Neural progenitor cell (in vitro differentiated cells): ENCODE measurements at regions not wholly inside any gene's neighbourhood (a gene's known extent, or its start where the extent isn't known, plus 50 kb on each side); places are given as distances from the start of the nearest gene placed in this dataset.

Experiments
- DNase-seq: peaks from one replicate; pipeline ENCODE4 v3.0.0-alpha.2; 2016; ENCODE audit warnings: low spot score
- H2AFZ ChIP-seq: fragments of 200-600 bp; sonication (generic); replicated peaks from 2 replicates; pipeline ENCODE4 v1.6.1; 2016; ENCODE audit warnings: antibody characterized with exemption
- H3F3A ChIP-seq: fragments of 200-600 bp; sonication (generic); 2 replicates; pipeline ENCODE4 v1.6.1; 2016; ENCODE audit warnings: antibody characterized with exemption, low read depth
- H3K27ac ChIP-seq: fragments of 200-600 bp; sonication (generic); 2 replicates; pipeline ENCODE4 v1.5.1; 2016; ENCODE audit warnings: mild to moderate bottlenecking
- H3K27me3 ChIP-seq: fragments of 200-600 bp; sonication (generic); 2 replicates; pipeline ENCODE4 v1.6.1; 2016; ENCODE audit warnings: mild to moderate bottlenecking, moderate library complexity
- H3K36me3 ChIP-seq: fragments of 200-600 bp; sonication (generic); 2 replicates; pipeline ENCODE4 v1.5.1; 2016
- H3K4me1 ChIP-seq: fragments of 200-600 bp; sonication (generic); 2 replicates; pipeline ENCODE4 v1.6.1; 2016; ENCODE audit warnings: mixed run types
- H3K4me2 ChIP-seq: fragments of 200-600 bp; sonication (generic); 2 replicates; pipeline ENCODE4 v1.6.1; 2016
- H3K4me3 ChIP-seq: fragments of 200-600 bp; sonication (generic); 2 replicates; pipeline ENCODE4 v1.5.1; 2016
- H3K79me2 ChIP-seq: fragments of 200-600 bp; sonication (generic); 2 replicates; pipeline ENCODE4 v1.6.1; 2016; ENCODE audit warnings: low read depth
- H3K9ac ChIP-seq: fragments of 200-600 bp; sonication (generic); 2 replicates; pipeline ENCODE4 v1.6.1; 2016
- H3K9me3 ChIP-seq: fragments of 200-600 bp; sonication (generic); 2 replicates; pipeline ENCODE4 v1.5.1; 2016; ENCODE audit warnings: low read depth
- H4K20me1 ChIP-seq: fragments of 200-600 bp; sonication (generic); 2 replicates; pipeline ENCODE4 v1.6.1; 2016; ENCODE audit warnings: low read depth
- H3K27ac Mint-ChIP-seq: 3 replicates; pipeline ENCODE4 v1.8.0; 2021; ENCODE audit warnings: mixed read lengths
- H3K27me3 Mint-ChIP-seq: 2 replicates; pipeline ENCODE4 v1.8.0; 2022; ENCODE audit warnings: low read depth, mild to moderate bottlenecking, inconsistent platforms, moderate library complexity, mixed read lengths; ENCODE audit not compliant: insufficient read depth
- H3K36me3 Mint-ChIP-seq: 3 replicates; pipeline ENCODE4 v1.8.0; 2021; ENCODE audit warnings: mixed read lengths
- H3K4me1 Mint-ChIP-seq: 3 replicates; pipeline ENCODE4 v1.8.0; 2021; ENCODE audit warnings: mixed read lengths
- H3K4me3 Mint-ChIP-seq: 3 replicates; pipeline ENCODE4 v1.8.0; 2021; ENCODE audit warnings: mild to moderate bottlenecking, moderate library complexity, mixed read lengths
- H3K9me3 Mint-ChIP-seq: 3 replicates; pipeline ENCODE4 v1.8.0; 2020; ENCODE audit warnings: mixed read lengths
- EZH2 ChIP-seq: fragments of 200-600 bp; sonication (generic); IDR thresholded peaks from 2 replicates; pipeline ENCODE4 v1.6.1; 2017; ENCODE audit warnings: antibody characterized with exemption, mild to moderate bottlenecking, moderate library complexity
- EZH2phosphoT487 ChIP-seq: fragments of 200-600 bp; sonication (generic); IDR thresholded peaks from 2 replicates; pipeline ENCODE4 v1.6.1; 2017; ENCODE audit warnings: antibody characterized with exemption
- TF ChIP-seq, protein P1 (sequence below): fragments of 200-600 bp; sonication (generic); IDR thresholded peaks from 2 replicates; pipeline ENCODE4 v1.5.1; 2017; ENCODE audit warnings: antibody characterized with exemption, mild to moderate bottlenecking

DNA sequence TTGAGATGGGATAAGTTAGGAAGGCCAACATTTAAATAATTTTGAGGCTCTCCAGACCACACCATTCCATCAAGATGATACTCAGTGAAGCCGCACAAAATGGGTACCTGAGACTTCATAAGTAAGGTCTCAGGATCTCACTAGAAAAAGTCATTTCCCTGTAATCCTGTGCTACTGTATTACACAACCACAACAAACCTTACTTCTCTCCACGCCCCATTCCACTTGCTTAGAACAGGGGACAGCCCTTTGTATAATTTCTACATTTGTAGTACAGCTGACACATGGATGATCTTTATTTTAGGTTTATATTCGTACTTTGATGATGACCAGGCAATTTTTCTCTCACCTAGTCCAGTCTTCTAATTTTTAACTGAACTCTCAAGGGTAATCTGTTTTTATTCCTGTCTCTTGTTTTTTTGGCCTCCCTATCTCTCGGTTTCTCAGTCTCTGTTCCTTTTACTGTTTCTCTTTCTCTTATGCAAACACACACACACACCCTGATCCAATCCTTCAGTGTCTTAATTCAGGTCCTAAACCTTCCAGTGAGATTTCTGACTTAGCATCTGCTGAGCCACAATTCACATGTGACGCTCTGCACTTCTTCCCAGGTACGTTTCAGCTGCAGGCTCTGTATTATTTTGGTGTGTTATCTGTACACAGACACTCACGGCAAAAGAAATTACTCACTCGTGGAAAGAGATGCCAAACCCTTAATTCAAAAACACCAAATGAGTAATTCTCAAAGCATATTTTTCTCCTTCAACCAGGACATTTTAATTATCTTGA lies 223.2 kb upstream of the THBS1 start:
- Histone ChIP-seq H3K4me2 (no peak overlapping the region), H4K20me1 (no peaks in the 10 kb centered on the region), H3F3A (no peaks in the 10 kb centered on the region), H3K27ac (no peak overlapping the region), H3K27me3 (no peaks in the 10 kb centered on the region), H2AFZ (no peak overlapping the region), H3K4me1 (no peaks in the 10 kb centered on the region), H3K36me3 (no peaks in the 10 kb centered on the region), H3K9me3 (no peaks in the 10 kb centered on the region), H3K4me3 (no peak overlapping the region), H3K9ac (no peak overlapping the region), H3K79me2 (no peaks in the 10 kb centered on the region)
- no peak overlapping the region for H3K27ac Mint-ChIP-seq
- no peak for DNase-seq
- H3K27me3 Mint-ChIP-seq = no peaks in the 10 kb centered on the region
- H3K4me3 Mint-ChIP-seq = no peak overlapping the region
- no peaks in the 10 kb centered on the region for H3K36me3 Mint-ChIP-seq
- H3K9me3 Mint-ChIP-seq = no peaks in the 10 kb centered on the region
- TF ChIP-seq EZH2 (no peak), EZH2phosphoT487 (no peak)
- no peaks in the 10 kb centered on the region for H3K4me1 Mint-ChIP-seq

DNA sequence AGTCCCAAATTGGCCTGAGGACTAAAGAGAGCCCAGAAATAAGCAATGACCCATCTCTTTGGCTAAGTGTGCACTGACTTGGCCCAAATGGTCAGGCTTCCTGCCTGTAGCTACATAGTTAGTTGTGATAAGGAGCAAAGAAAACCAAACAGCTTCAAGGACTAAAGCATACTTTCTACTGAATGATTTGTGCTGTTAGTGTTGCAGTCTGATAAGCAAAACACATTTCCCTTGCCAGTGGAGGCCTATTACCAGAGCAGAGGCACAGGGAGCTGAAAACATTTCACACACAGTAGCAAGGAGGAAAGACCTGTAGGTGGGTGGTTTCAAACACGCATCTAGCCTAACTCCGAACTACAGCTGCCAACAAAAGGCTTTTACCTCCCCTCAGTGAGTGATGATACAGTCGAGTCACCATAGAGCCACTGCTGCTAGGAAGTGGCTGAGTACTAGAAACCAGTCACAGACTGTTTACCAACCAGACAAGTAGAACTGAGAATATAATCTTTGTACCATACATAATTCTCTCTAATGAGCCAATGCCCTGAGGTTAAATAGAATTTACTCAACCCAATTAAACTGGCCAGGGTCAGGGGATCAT lies 222.3 kb upstream of the THBS1 start:
- Histone ChIP-seq H3F3A (no peaks in the 10 kb centered on the region), H4K20me1 (no peaks in the 10 kb centered on the region), H3K9ac (no peak overlapping the region), H3K36me3 (no peaks in the 10 kb centered on the region), H3K4me2 (no peak overlapping the region), H3K4me3 (no peak overlapping the region), H3K27ac (no peak overlapping the region), H3K27me3 (no peaks in the 10 kb centered on the region), H2AFZ (peak overlapping the region; percentile 32), H3K9me3 (no peaks in the 10 kb centered on the region), H3K79me2 (no peaks in the 10 kb centered on the region), H3K4me1 (no peaks in the 10 kb centered on the region)
- Mint-ChIP-seq H3K27ac (no peak overlapping the region), H3K4me1 (no peaks in the 10 kb centered on the region), H3K36me3 (no peaks in the 10 kb centered on the region), H3K27me3 (no peaks in the 10 kb centered on the region), H3K4me3 (no peak overlapping the region), H3K9me3 (no peaks in the 10 kb centered on the region)
- TF ChIP-seq EZH2 (no peak), EZH2phosphoT487 (no peak)
- TF ChIP-seq, protein P1, sequence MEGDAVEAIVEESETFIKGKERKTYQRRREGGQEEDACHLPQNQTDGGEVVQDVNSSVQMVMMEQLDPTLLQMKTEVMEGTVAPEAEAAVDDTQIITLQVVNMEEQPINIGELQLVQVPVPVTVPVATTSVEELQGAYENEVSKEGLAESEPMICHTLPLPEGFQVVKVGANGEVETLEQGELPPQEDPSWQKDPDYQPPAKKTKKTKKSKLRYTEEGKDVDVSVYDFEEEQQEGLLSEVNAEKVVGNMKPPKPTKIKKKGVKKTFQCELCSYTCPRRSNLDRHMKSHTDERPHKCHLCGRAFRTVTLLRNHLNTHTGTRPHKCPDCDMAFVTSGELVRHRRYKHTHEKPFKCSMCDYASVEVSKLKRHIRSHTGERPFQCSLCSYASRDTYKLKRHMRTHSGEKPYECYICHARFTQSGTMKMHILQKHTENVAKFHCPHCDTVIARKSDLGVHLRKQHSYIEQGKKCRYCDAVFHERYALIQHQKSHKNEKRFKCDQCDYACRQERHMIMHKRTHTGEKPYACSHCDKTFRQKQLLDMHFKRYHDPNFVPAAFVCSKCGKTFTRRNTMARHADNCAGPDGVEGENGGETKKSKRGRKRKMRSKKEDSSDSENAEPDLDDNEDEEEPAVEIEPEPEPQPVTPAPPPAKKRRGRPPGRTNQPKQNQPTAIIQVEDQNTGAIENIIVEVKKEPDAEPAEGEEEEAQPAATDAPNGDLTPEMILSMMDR = no peak
- no peak for DNase-seq

DNA sequence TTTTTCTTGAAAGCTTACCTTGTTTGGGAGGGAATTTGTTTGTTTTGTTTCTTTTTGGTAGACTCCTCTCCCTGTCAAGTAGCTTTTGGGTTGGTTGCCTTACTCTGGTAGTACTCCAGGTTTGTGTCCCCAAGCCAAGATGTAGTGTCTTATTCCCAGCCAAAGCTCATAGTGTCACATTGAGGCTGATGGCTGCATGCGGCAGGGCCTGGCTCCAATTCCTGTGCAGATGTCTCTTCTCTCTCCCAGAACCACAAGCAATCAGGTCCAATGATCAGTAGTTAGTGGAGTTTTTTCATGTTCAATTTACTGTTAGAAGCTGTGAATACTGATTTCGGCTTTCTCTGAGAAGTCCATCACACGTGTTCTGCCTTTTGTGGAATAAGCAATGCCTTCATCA lies 221.1 kb upstream of the THBS1 start:
- no peaks in the 10 kb centered on the region for H3K79me2 ChIP-seq
- no peaks in the 10 kb centered on the region for H3K4me1 ChIP-seq
- H4K20me1 ChIP-seq = no peaks in the 10 kb centered on the region
- no peaks in the 10 kb centered on the region for H3K9me3 ChIP-seq
- H3K4me1 Mint-ChIP-seq = no peaks in the 10 kb centered on the region
- H3K27me3 Mint-ChIP-seq = no peaks in the 10 kb centered on the region
- no peak overlapping the region for H3K4me3 ChIP-seq
- H3F3A ChIP-seq = no peaks in the 10 kb centered on the region
- no peaks in the 10 kb centered on the region for H3K27me3 ChIP-seq
- TF ChIP-seq EZH2 = no peak
- TF ChIP-seq, protein P1 = no peak
- TF ChIP-seq EZH2phosphoT487 = no peak
- no peaks in the 10 kb centered on the region for H3K9me3 Mint-ChIP-seq
- H3K9ac ChIP-seq = no peak overlapping the region
- no peaks in the 10 kb centered on the region for H3K36me3 Mint-ChIP-seq
- no peak overlapping the region for H3K27ac ChIP-seq
- DNase-seq = no peak
- H3K4me3 Mint-ChIP-seq = no peak overlapping the region
- H3K36me3 ChIP-seq = no peaks in the 10 kb centered on the region
- H3K4me2 ChIP-seq = no peak overlapping the region
- H3K27ac Mint-ChIP-seq = no peak overlapping the region
- H2AFZ ChIP-seq = no peak overlapping the region

DNA sequence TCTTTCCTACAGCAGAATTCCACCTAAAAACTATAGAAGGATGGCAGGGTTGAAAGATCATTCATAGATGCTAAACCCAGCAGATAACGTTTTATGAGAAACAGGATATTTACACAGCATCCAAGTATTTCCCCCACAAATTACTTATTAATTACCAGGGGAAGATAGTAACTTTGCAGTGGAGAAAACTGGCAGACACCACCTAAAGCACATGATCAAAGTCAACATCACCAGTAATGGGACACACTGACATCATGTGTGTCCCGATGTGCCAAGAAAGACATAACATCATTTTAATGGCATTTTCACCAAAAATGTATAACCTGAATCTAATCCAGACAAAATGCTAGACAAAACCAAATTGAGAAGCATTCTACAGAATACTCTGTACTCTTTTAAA lies 220.4 kb upstream of the THBS1 start:
- Mint-ChIP-seq H3K9me3 (no peaks in the 10 kb centered on the region), H3K4me1 (no peaks in the 10 kb centered on the region), H3K27ac (no peak overlapping the region), H3K4me3 (no peak overlapping the region), H3K36me3 (no peaks in the 10 kb centered on the region), H3K27me3 (no peaks in the 10 kb centered on the region)
- Histone ChIP-seq H3K9me3 (no peaks in the 10 kb centered on the region), H3K9ac (no peak overlapping the region), H4K20me1 (no peaks in the 10 kb centered on the region), H3K4me3 (no peak overlapping the region), H3K36me3 (no peaks in the 10 kb centered on the region), H2AFZ (no peak overlapping the region), H3K79me2 (no peaks in the 10 kb centered on the region), H3K4me1 (no peaks in the 10 kb centered on the region), H3F3A (no peaks in the 10 kb centered on the region), H3K27ac (no peak overlapping the region), H3K4me2 (no peak overlapping the region), H3K27me3 (no peaks in the 10 kb centered on the region)
- TF ChIP-seq EZH2phosphoT487 = no peak
- no peak for TF ChIP-seq EZH2
- TF ChIP-seq, protein P1 = no peak
- DNase-seq = no peak
